ENCODE measurements at regions not wholly inside any gene's neighbourhood (a gene's known extent, or its start where the extent isn't known, plus 50 kb on each side); places are given as distances from the start of the nearest gene placed in this dataset.

- intact Hi-C loops (cut with micrococcal nuclease): no loop called here
- Histone ChIP-seq H3K27ac (ENCODE audit: low read length) (no peak overlapping the region), H3K27me3 (ENCODE audit: control insufficient read depth, insufficient read depth, low read length) (no peaks in the 10 kb centered on the region), H3K36me3 (ENCODE audit: control insufficient read depth, insufficient read depth, low read length) (no peaks in the 10 kb centered on the region), H3K4me1 (ENCODE audit: control insufficient read depth, insufficient read depth, low read length) (no peaks in the 10 kb centered on the region), H3K4me3 (ENCODE audit: low read length) (no peak overlapping the region), H3K9me3 (ENCODE audit: control insufficient read depth, insufficient read depth, low read length) (no peaks in the 10 kb centered on the region)
- Mint-ChIP-seq H3K4me3 (no peak overlapping the region), H3K36me3 (no peaks in the 10 kb centered on the region), H3K4me1 (no peaks in the 10 kb centered on the region), H3K9me3 (peaks cover 0 to 4% of the 10 kb centered on the region in 2 donors), H3K27ac (no peak overlapping the region), H3K27me3 (ENCODE audit: low read depth in 2 of 2) (peaks cover 0 to 7% of the 10 kb centered on the region in 2 donors)
- DNase-seq: no peak
- no peak for ATAC-seq
- no peak for TF ChIP-seq CTCF (IDR thresholded peaks at IDR 0.05)
Observed at GRCh38 chr5:33311893-33312292, 128.9 kb upstream of the TARS1 start.

DNA sequence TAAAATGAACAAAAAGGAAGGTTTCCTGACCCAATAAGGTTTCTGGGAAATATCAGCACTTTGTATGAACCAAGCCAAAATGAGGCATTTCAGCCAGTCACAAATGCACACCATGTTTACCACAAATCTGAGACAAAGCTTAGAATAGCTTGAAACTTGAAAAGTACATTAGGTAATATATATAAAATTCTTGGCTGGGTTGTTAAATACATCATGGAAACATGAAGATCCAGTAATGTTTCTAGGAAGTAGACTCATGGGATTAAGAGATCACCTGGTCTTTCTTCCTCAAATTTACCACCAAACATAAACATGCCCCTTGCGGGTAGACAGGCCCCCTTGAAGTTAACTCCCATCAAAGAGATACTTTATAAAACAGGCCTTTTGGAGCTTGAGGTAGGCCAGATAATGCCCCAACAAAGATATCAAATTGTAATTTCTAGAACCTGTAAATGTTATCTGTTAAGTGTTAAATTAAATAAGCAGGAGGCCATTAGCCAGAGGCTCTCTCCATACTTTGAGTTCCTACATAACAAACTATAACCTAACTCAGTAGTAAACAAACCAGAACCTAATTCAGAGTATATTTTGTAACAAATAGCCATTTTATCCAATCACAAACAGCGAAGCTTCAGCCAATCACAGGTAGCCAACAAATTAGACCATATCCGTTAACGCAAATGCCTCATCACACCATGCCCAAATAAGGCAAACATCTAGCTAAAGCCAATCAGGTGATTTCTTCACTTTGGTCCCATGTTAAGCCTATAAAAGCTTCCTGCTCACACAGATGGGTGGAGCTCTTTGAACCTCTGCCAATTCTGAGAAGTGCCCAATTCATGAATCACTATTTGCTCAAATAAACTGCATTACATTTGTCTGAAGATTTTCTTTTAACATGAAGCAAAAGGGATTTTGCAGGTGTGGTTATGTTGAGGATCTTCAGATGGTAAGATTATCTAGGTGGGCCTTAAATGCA is 127.9 kb upstream of the TARS1 start:
- Mint-ChIP-seq H3K4me3 (no peak overlapping the region), H3K27me3 (ENCODE audit: low read depth in 2 of 2) (peaks cover 0 to 7% of the 10 kb centered on the region in 2 donors), H3K36me3 (no peaks in the 10 kb centered on the region), H3K27ac (no peak overlapping the region), H3K4me1 (no peaks in the 10 kb centered on the region), H3K9me3 (peaks cover 0 to 4% of the 10 kb centered on the region in 2 donors)
- Histone ChIP-seq H3K36me3 (ENCODE audit: control insufficient read depth, insufficient read depth, low read length) (no peaks in the 10 kb centered on the region), H3K4me1 (ENCODE audit: control insufficient read depth, insufficient read depth, low read length) (no peaks in the 10 kb centered on the region), H3K4me3 (ENCODE audit: low read length) (no peak overlapping the region), H3K27ac (ENCODE audit: low read length) (no peak overlapping the region), H3K27me3 (ENCODE audit: control insufficient read depth, insufficient read depth, low read length) (no peaks in the 10 kb centered on the region), H3K9me3 (ENCODE audit: control insufficient read depth, insufficient read depth, low read length) (no peaks in the 10 kb centered on the region)
- DNase-seq (no peak), ATAC-seq (no peak)
- intact Hi-C loops (cut with micrococcal nuclease): no loop called here
- no peak for TF ChIP-seq CTCF (IDR thresholded peaks at IDR 0.05)
- WGBS (ENCODE audit: insufficient coverage): 95% methylated on average over 4 of the region's 4 CpGs

GRCh38 chr5:33315189-33315588 is 125.6 kb upstream of the TARS1 start:
- Mint-ChIP-seq H3K27ac (no peak overlapping the region), H3K36me3 (no peaks in the 10 kb centered on the region), H3K9me3 (peaks cover 0 to 4% of the 10 kb centered on the region in 2 donors), H3K27me3 (ENCODE audit: low read depth in 2 of 2) (no peaks in the 10 kb centered on the region), H3K4me1 (no peaks in the 10 kb centered on the region), H3K4me3 (no peak overlapping the region)
- WGBS (ENCODE audit: insufficient coverage): 63% methylated on average over 1 of the region's 1 CpG
- Histone ChIP-seq H3K27me3 (ENCODE audit: control insufficient read depth, insufficient read depth, low read length) (no peaks in the 10 kb centered on the region), H3K36me3 (ENCODE audit: control insufficient read depth, insufficient read depth, low read length) (no peaks in the 10 kb centered on the region), H3K4me3 (ENCODE audit: low read length) (no peak overlapping the region), H3K4me1 (ENCODE audit: control insufficient read depth, insufficient read depth, low read length) (no peaks in the 10 kb centered on the region), H3K27ac (ENCODE audit: low read length) (no peak overlapping the region), H3K9me3 (ENCODE audit: control insufficient read depth, insufficient read depth, low read length) (no peaks in the 10 kb centered on the region)
- intact Hi-C loops (cut with micrococcal nuclease): no loop called here
- DNase-seq (no peak), ATAC-seq (no peak)
- no peak for TF ChIP-seq CTCF (IDR thresholded peaks at IDR 0.05)

GRCh38 chr5:33316773-33317172 is 124.0 kb upstream of the TARS1 start:
- Mint-ChIP-seq H3K4me1 (no peaks in the 10 kb centered on the region), H3K4me3 (no peak overlapping the region), H3K9me3 (no peaks in the 10 kb centered on the region), H3K27me3 (ENCODE audit: low read depth in 2 of 2) (no peaks in the 10 kb centered on the region), H3K27ac (no peak overlapping the region), H3K36me3 (no peaks in the 10 kb centered on the region)
- no peaks in the 10 kb centered on the region for H3K27me3 ChIP-seq (ENCODE audit: control insufficient read depth, insufficient read depth, low read length)
- no peaks in the 10 kb centered on the region for H3K4me1 ChIP-seq (ENCODE audit: control insufficient read depth, insufficient read depth, low read length)
- TF ChIP-seq CTCF (IDR thresholded peaks at IDR 0.05): no peak
- no CpG with 5 or more reads among the region's 1 CpG for WGBS (ENCODE audit: insufficient coverage)
- H3K4me3 ChIP-seq (ENCODE audit: low read length): no peak overlapping the region
- no peak for ATAC-seq
- H3K27ac ChIP-seq (ENCODE audit: low read length): no peak overlapping the region
- no peaks in the 10 kb centered on the region for H3K36me3 ChIP-seq (ENCODE audit: control insufficient read depth, insufficient read depth, low read length)
- no peak for DNase-seq
- H3K9me3 ChIP-seq (ENCODE audit: control insufficient read depth, insufficient read depth, low read length): no peaks in the 10 kb centered on the region
- intact Hi-C loops (cut with micrococcal nuclease): no loop called here

All from natural killer cell (primary cell).